ENCODE measurements at regions not wholly inside any gene's neighbourhood (a gene's known extent, or its start where the extent isn't known, plus 50 kb on each side); places are given as distances from the start of the nearest gene placed in this dataset.

DNA sequence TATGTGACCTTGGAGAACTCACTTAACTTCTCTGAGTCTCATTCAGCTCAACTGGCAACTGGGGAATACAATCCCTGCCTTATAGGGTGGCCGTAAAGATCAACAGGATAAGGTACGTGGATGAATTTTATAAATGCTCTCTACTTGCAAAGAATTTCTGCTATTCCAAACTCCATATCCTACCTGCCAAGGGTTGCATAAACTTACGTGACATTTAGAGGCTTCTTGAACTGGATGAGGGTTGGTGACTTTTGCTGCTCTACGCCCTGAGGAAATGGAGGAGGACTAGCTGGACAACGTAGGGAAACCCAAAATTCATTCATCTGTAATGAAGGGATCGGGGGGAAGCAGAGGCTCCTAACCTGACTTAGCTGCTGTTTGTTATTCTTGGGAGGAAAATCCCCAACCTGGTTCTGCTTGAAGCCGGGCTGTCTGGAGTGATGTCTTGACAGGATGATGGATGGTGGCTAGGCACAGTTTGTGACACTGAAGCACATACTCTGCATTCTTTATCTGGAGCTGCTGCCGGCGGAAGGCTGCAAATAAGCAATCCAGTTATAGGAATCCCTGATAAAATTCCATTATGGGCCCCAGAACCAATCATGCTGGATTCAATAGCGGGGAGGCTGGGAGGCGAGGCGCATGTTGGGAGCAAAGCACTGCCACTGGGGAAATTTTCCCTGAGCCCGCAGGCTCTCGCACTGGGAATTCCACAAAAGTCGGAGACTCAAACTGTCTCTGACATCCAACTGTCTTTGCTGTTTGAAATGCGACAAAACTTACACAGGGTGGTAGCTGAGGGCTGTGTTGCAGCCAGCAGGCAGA, 94.7 kb upstream of the SDK2 start:
- H3K27ac ChIP-seq (ENCODE audit: low read length in 2 of 2), result no peak overlapping the region
- WGBS (ENCODE audit: insufficient coverage), result 92% methylated on average over 13 of the region's 16 CpGs
- H3K9ac ChIP-seq (ENCODE audit: low read length), result no peak overlapping the region
- CTCF ChIA-PET, result no interaction called here
- H3K4me1 Mint-ChIP-seq, result no peaks in the 10 kb centered on the region
- no peaks in the 10 kb centered on the region for H3K4me1 ChIP-seq (ENCODE audit: control insufficient read depth in 2 of 2, insufficient read depth in 2 of 2, low read length in 2 of 2)
- H2AFZ ChIP-seq (ENCODE audit: insufficient read depth, low read depth, low read length, poor library complexity, severe bottlenecking), result no peak overlapping the region
- no peak for TF ChIP-seq CTCF (IDR thresholded peaks at IDR 0.05)
- TF ChIP-seq EZH2 (IDR thresholded peaks at IDR 0.05; ENCODE audit: borderline replicate concordance, insufficient read depth, low read depth, low read length, poor library complexity, severe bottlenecking), result no peak
- ATAC-seq (ENCODE audit: low read depth) (no peak), DNase-seq (no peak)
- intact Hi-C loops (cut with micrococcal nuclease), result no loop called here
- no peak overlapping the region for H3K27ac Mint-ChIP-seq
- H3K27me3 ChIP-seq (replicated peaks in 1 of 4; ENCODE audit: control extremely low read depth in 1 of 4, control insufficient read depth in 3 of 4, insufficient read depth in 4 of 4, low read length in 3 of 4), result peaks cover 0 to 6% (median 0%) of the 10 kb centered on the region in 4 experiments
- H3K4me3 Mint-ChIP-seq, result no peak overlapping the region
- no peaks in the 10 kb centered on the region for H4K20me1 ChIP-seq (ENCODE audit: control insufficient read depth, insufficient read depth, low read length, poor library complexity, severe bottlenecking)
- peaks cover 44% of the 10 kb centered on the region for H3K27me3 Mint-ChIP-seq
- H3K9me3 ChIP-seq (ENCODE audit: control extremely low read depth in 1 of 3, control insufficient read depth in 2 of 3, insufficient read depth in 1 of 3, low read length in 2 of 3), result peaks cover 0 to 3% (median 0%) of the 10 kb centered on the region in 3 donors
- no peak overlapping the region for H3K4me3 ChIP-seq (ENCODE audit: control extremely low read depth in 1 of 5, extremely low read depth in 1 of 5, insufficient read depth in 1 of 5, low read depth in 2 of 5, low read length in 4 of 5)
- H3K79me2 ChIP-seq (ENCODE audit: control insufficient read depth, insufficient read depth, low read length), result no peaks in the 10 kb centered on the region
- no peaks in the 10 kb centered on the region for H3K36me3 ChIP-seq (replicated peaks in 1 of 2; ENCODE audit: control extremely low read depth in 1 of 2, control insufficient read depth in 1 of 2, extremely low read depth in 1 of 2, insufficient read depth in 2 of 2, low read length in 1 of 2)
- POLR2A ChIA-PET, result no interaction called here
- no peak overlapping the region for H3K4me2 ChIP-seq (replicated peaks; ENCODE audit: low read depth, low read length, poor library complexity, severe bottlenecking)
- H3K9me3 Mint-ChIP-seq (ENCODE audit: insufficient read depth), result no peaks in the 10 kb centered on the region

DNA sequence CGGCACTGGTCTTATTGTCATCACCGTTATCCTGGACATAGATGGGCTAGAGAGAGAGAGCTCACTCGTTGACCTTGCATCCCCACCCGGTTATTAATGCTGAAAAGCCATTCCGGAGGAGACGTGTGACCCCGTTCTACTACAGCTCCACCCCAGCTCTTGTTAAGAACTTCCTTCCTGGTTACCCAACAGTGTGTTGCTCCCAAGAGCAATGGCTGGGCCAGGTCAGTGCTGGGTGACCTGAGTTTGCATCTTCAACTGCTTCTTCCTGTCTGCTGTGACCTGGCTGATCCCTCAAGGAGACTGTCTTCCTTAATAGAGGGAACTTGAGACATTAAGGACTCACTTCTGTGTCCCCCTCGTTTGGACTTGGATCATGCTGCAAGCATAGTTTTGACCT, 96.1 kb upstream of the SDK2 start:
- TF ChIP-seq CTCF (IDR thresholded peaks at IDR 0.05), result no peak
- TF ChIP-seq EZH2 (IDR thresholded peaks at IDR 0.05; ENCODE audit: borderline replicate concordance, insufficient read depth, low read depth, low read length, poor library complexity, severe bottlenecking), result no peak
- Mint-ChIP-seq H3K27ac (no peak overlapping the region), H3K4me3 (no peak overlapping the region), H3K4me1 (no peaks in the 10 kb centered on the region), H3K27me3 (peaks cover 49% of the 10 kb centered on the region), H3K9me3 (ENCODE audit: insufficient read depth) (no peaks in the 10 kb centered on the region)
- no peak overlapping the region for H3K4me2 ChIP-seq (replicated peaks; ENCODE audit: low read depth, low read length, poor library complexity, severe bottlenecking)
- 63% methylated on average over 5 of the region's 8 CpGs for WGBS (ENCODE audit: insufficient coverage)
- DNase-seq (no peak), ATAC-seq (ENCODE audit: low read depth) (no peak)
- no peak overlapping the region for H3K9ac ChIP-seq (ENCODE audit: low read length)
- no peak overlapping the region for H3K4me3 ChIP-seq (ENCODE audit: control extremely low read depth in 1 of 5, extremely low read depth in 1 of 5, insufficient read depth in 1 of 5, low read depth in 2 of 5, low read length in 4 of 5)
- intact Hi-C loops (cut with micrococcal nuclease), result no loop called here
- H3K36me3 ChIP-seq (replicated peaks in 1 of 2; ENCODE audit: control extremely low read depth in 1 of 2, control insufficient read depth in 1 of 2, extremely low read depth in 1 of 2, insufficient read depth in 2 of 2, low read length in 1 of 2), result no peaks in the 10 kb centered on the region
- H3K4me1 ChIP-seq (ENCODE audit: control insufficient read depth in 2 of 2, insufficient read depth in 2 of 2, low read length in 2 of 2), result no peaks in the 10 kb centered on the region
- no peak overlapping the region for H3K27ac ChIP-seq (ENCODE audit: low read length in 2 of 2)
- CTCF ChIA-PET, result no interaction called here
- no peaks in the 10 kb centered on the region for H3K79me2 ChIP-seq (ENCODE audit: control insufficient read depth, insufficient read depth, low read length)
- no peak overlapping the region for H2AFZ ChIP-seq (ENCODE audit: insufficient read depth, low read depth, low read length, poor library complexity, severe bottlenecking)
- H3K27me3 ChIP-seq (replicated peaks in 1 of 4; ENCODE audit: control extremely low read depth in 1 of 4, control insufficient read depth in 3 of 4, insufficient read depth in 4 of 4, low read length in 3 of 4), result peaks cover 0 to 3% (median 0%) of the 10 kb centered on the region in 4 experiments
- POLR2A ChIA-PET, result no interaction called here
- H3K9me3 ChIP-seq (ENCODE audit: control extremely low read depth in 1 of 3, control insufficient read depth in 2 of 3, insufficient read depth in 1 of 3, low read length in 2 of 3), result peaks cover 0 to 3% (median 0%) of the 10 kb centered on the region in 3 donors
- H4K20me1 ChIP-seq (ENCODE audit: control insufficient read depth, insufficient read depth, low read length, poor library complexity, severe bottlenecking), result no peaks in the 10 kb centered on the region

All from B cell (primary cell).